GM18861 (cell line): ENCODE measurements at regions not wholly inside any gene's neighbourhood (a gene's known extent, or its start where the extent isn't known, plus 50 kb on each side); places are given as distances from the start of the nearest gene placed in this dataset.
"Not testable (repeated sequence)": the region's sequence is repeated elsewhere in the genome, so short reads cannot be mapped to it uniquely, and the experiment has no call there.

Source experiments
- ATAC-seq: cut with Tn5 transposase; IDR thresholded peaks from one replicate; pipeline ENCODE4 v1.9.1; 2021; ENCODE audit not compliant: unreplicated experiment

- ATAC-seq, result no peak
Measured at GRCh38 chrX:114095789-114096188, 488.1 kb upstream of the HTR2C start.

- ATAC-seq, result no peak
Measured at GRCh38 chrX:114087543-114087942, 496.3 kb upstream of the HTR2C start.

GRCh38 chrX:114077773-114078172 is 506.1 kb upstream of the HTR2C start:
- ATAC-seq, result no peak

GRCh38 chrX:114075073-114075673 is 508.7 kb upstream of the HTR2C start:
- no peak for ATAC-seq

- no peak for ATAC-seq
Measured at GRCh38 chrX:114073926-114074325, 510.0 kb upstream of the HTR2C start.

- ATAC-seq, result no peak
Measured at GRCh38 chrX:114071412-114071811, 512.5 kb upstream of the HTR2C start.

GRCh38 chrX:114065577-114066223 is 518.2 kb upstream of the HTR2C start:
- no peak for ATAC-seq

GRCh38 chrX:114061226-114061625 is 522.7 kb upstream of the HTR2C start:
- no peak for ATAC-seq

- no peak for ATAC-seq
Measured at GRCh38 chrX:114058988-114059418, 524.9 kb upstream of the HTR2C start.

- ATAC-seq, result not testable (repeated sequence)
Measured at GRCh38 chrX:114057422-114057821, 526.5 kb upstream of the HTR2C start.

GRCh38 chrX:114051667-114052315 is 532.1 kb upstream of the HTR2C start:
- no peak for ATAC-seq

GRCh38 chrX:114050075-114050796 is 533.6 kb upstream of the HTR2C start:
- no peak for ATAC-seq

GRCh38 chrX:114049063-114049462 is 534.8 kb upstream of the HTR2C start:
- ATAC-seq, result no peak

GRCh38 chrX:114047558-114047957 is 536.3 kb upstream of the HTR2C start:
- ATAC-seq, result no peak

GRCh38 chrX:114046695-114047279 is 537.1 kb upstream of the HTR2C start:
- ATAC-seq, result no peak

- not testable (repeated sequence) for ATAC-seq
Measured at GRCh38 chrX:114041470-114041869, 542.4 kb upstream of the HTR2C start.

GRCh38 chrX:114040661-114041269 is 543.1 kb upstream of the HTR2C start:
- not testable (repeated sequence) for ATAC-seq

GRCh38 chrX:114040111-114040510 is 543.8 kb upstream of the HTR2C start:
- ATAC-seq, result not testable (repeated sequence)

- no peak for ATAC-seq
Measured at GRCh38 chrX:114038358-114038757, 545.5 kb upstream of the HTR2C start.

- no peak for ATAC-seq
Measured at GRCh38 chrX:114037515-114037914, 546.4 kb upstream of the HTR2C start.
